IMR-90 (cell line): ENCODE measurements at regions not wholly inside any gene's neighbourhood (a gene's known extent, or its start where the extent isn't known, plus 50 kb on each side); places are given as distances from the start of the nearest gene placed in this dataset.

ENCODE experiments used
- ATAC-seq: fragments of 200-7000 bp; cut with Tn5 transposase; 2 replicates; pipeline ENCODE4 v1.9.1; 2020; ENCODE audit warnings: low read depth, mild to moderate bottlenecking, moderate library complexity
- BruUV-seq: library from RNA; stranded (reverse); fragments of 400-500 nt; replicated peaks from 2 replicates; lab custom pipeline; 2021; lab: Mats Ljungman, UMichigan
- CTCF ChIA-PET: fragments of 300-600 bp; formaldehyde crosslinking; extraction: SDS; loops from one replicate; lab custom pipeline; 2021; ENCODE audit warnings: antibody characterized with exemption; lab: Yijun Ruan, JAX
- POLR2A ChIA-PET: fragments of 300-600 bp; sonication (Branson Sonifier 250); formaldehyde crosslinking; loops from one replicate; lab custom pipeline; 2022; ENCODE audit warnings: antibody characterized with exemption; ENCODE audit not compliant: unreplicated experiment; lab: Charles Lee
- DNase-seq: peaks from one replicate; pipeline ENCODE4 v3.0.0; 2013
- H2AFZ ChIP-seq: replicated peaks from 2 replicates; pipeline ENCODE3; 2013; ENCODE audit warnings: low read length, mild to moderate bottlenecking; ENCODE audit not compliant: poor library complexity
- H2AK5ac ChIP-seq: 2 replicates; pipeline ENCODE4 v1.6.1; 2013; ENCODE audit warnings: low read depth, low read length, inconsistent platforms
- H2AK9ac ChIP-seq: replicated peaks from 2 replicates; pipeline ENCODE3; 2013; ENCODE audit warnings: mild to moderate bottlenecking, low read depth, low read length, moderate library complexity; ENCODE audit not compliant: poor library complexity
- H2BK120ac ChIP-seq: 2 replicates; pipeline ENCODE4 v1.6.1; 2013; ENCODE audit warnings: low read depth, low read length, inconsistent platforms
- H2BK15ac ChIP-seq: 3 replicates; pipeline ENCODE4 v1.6.1; 2013; ENCODE audit warnings: low read depth, low read length, inconsistent platforms
- H2BK20ac ChIP-seq: 2 replicates; pipeline ENCODE4 v1.6.1; 2013; ENCODE audit warnings: low read depth, mild to moderate bottlenecking, inconsistent platforms, low read length, moderate library complexity
- H2BK5ac ChIP-seq: 2 replicates; pipeline ENCODE4 v1.6.1; 2013; ENCODE audit warnings: mild to moderate bottlenecking, low read depth, low read length, inconsistent platforms; ENCODE audit not compliant: poor library complexity, severe bottlenecking
- H3K14ac ChIP-seq: replicated peaks from 2 replicates; pipeline ENCODE4 v1.6.1; 2013; ENCODE audit warnings: low read depth, low read length, inconsistent platforms
- H3K18ac ChIP-seq: 2 replicates; pipeline ENCODE4 v1.6.1; 2013; ENCODE audit warnings: low read depth, low read length, control low read depth
- H3K23ac ChIP-seq: 2 replicates; pipeline ENCODE4 v1.6.1; 2013; ENCODE audit warnings: low read depth, low read length, inconsistent platforms
- H3K27ac ChIP-seq: 2 replicates; pipeline ENCODE4 v1.5.1; 2013; ENCODE audit warnings: mild to moderate bottlenecking, control low read depth, low read length; ENCODE audit not compliant: insufficient read depth
- H3K27me3 ChIP-seq: 2 replicates; pipeline ENCODE4 v1.6.1; 2013; ENCODE audit warnings: low read length; ENCODE audit not compliant: control insufficient read depth, insufficient read depth
- H3K36me3 ChIP-seq: 2 replicates; pipeline ENCODE4 v1.6.1; 2013; ENCODE audit warnings: low read length, mixed read lengths; ENCODE audit not compliant: control insufficient read depth, insufficient read depth
- H3K4ac ChIP-seq: 2 replicates; pipeline ENCODE4 v1.6.1; 2013; ENCODE audit warnings: low read depth, low read length, inconsistent platforms
- H3K4me1 ChIP-seq: 2 replicates; pipeline ENCODE4 v1.6.1; 2013; ENCODE audit warnings: low read length, mixed read lengths; ENCODE audit not compliant: control insufficient read depth, insufficient read depth
- H3K4me2 ChIP-seq: 2 replicates; pipeline ENCODE4 v1.6.1; 2013; ENCODE audit warnings: low read depth, mild to moderate bottlenecking, control low read depth, low read length, moderate library complexity
- H3K4me3 ChIP-seq: 2 replicates; pipeline ENCODE4 v1.5.1; 2013; ENCODE audit warnings: low read depth, mild to moderate bottlenecking, control low read depth, low read length, moderate library complexity; ENCODE audit not compliant: insufficient read depth
- H3K56ac ChIP-seq: 2 replicates; pipeline ENCODE4 v1.6.1; 2013; ENCODE audit warnings: low read length, inconsistent platforms; ENCODE audit not compliant: insufficient read depth; ENCODE audit errors: extremely low read depth
- H3K79me1 ChIP-seq, 2 experiments: 2 replicates each; pipeline ENCODE4 v1.6.1; 2013; ENCODE audit warnings: low read length in 2 of 2, inconsistent platforms in 1 of 2, low read depth in 1 of 2
- H3K9ac ChIP-seq: 2 replicates; pipeline ENCODE4 v1.6.1; 2013; ENCODE audit warnings: low read depth, low read length, control low read depth
- H3K9me1 ChIP-seq: 2 replicates; pipeline ENCODE4 v1.6.1; 2013; ENCODE audit warnings: low read length, inconsistent platforms; ENCODE audit not compliant: insufficient read depth
- H3K9me3 ChIP-seq: 2 replicates; pipeline ENCODE4 v1.6.1; 2013; ENCODE audit warnings: low read length; ENCODE audit not compliant: control insufficient read depth, insufficient read depth
- H4K20me1 ChIP-seq: 2 replicates; pipeline ENCODE4 v1.6.1; 2013; ENCODE audit warnings: low read length, inconsistent platforms; ENCODE audit not compliant: insufficient read depth
- H4K5ac ChIP-seq: 2 replicates; pipeline ENCODE4 v1.6.1; 2013; ENCODE audit warnings: mild to moderate bottlenecking, low read depth, low read length, control low read depth
- H4K8ac ChIP-seq, 2 experiments: 2 replicates each; pipeline ENCODE4 v1.6.1; 2013; ENCODE audit warnings: low read depth in 2 of 2, low read length in 2 of 2, control low read depth in 1 of 2, inconsistent platforms in 1 of 2
- H4K91ac ChIP-seq: 2 replicates; pipeline ENCODE4 v1.6.1; 2013; ENCODE audit warnings: low read depth, low read length, inconsistent platforms; ENCODE audit not compliant: insufficient read depth
- BHLHE40 ChIP-seq: fragments of 150-350 bp; IDR thresholded peaks from 2 replicates; pipeline ENCODE4 v1.6.1; 2016; ENCODE audit warnings: mild to moderate bottlenecking, low read depth, low read length
- CTCF ChIP-seq: conservative IDR thresholded peaks from 2 replicates; pipeline ENCODE4 v1.5.1; 2012; ENCODE audit warnings: mild to moderate bottlenecking, low read depth, low read length, improper control_type of control experiment
- NFE2L2 ChIP-seq: fragments of 150-350 bp; IDR thresholded peaks from 2 replicates; pipeline ENCODE4 v1.6.1; 2016; ENCODE audit warnings: low read depth, mild to moderate bottlenecking, low read length
- WGBS, 2 experiments: methylation state at CpG; one replicate each; pipeline versions ENCODE4 v1.1.5 to v1.1.7; 2013; ENCODE audit warnings: missing lambda C conversion rate in 2 of 2; ENCODE audit not compliant: insufficient read length in 1 of 2; ENCODE audit errors: extremely low coverage in 2 of 2; 5-methylcytosine and 5-hydroxymethylcytosine counted together
- dilution Hi-C: fragments of 300-500 bp; cut with HindIII; formaldehyde crosslinking; loops from one replicate; pipeline ENCODE4 v1.14.3; 2018; ENCODE audit warnings: low sequenced_read_pairs; ENCODE audit not compliant: unreplicated experiment
- in situ Hi-C: fragments of 300-500 bp; cut with MboI; formaldehyde crosslinking; loops from 3 replicates; pipeline ENCODE4 v1.14.3; 2019; ENCODE audit warnings: low sequenced_read_pairs, inconsistent platforms, mixed read lengths
- intact Hi-C: fragments of 100-400 bp; cut with micrococcal nuclease; formaldehyde crosslinking; loops from 2 replicates; pipeline ENCODE4 v1.10.0; 2022

- Histone ChIP-seq H3K4me2 (no peak overlapping the region), H3K4me1 (no peaks in the 10 kb centered on the region), H2BK20ac (no peak overlapping the region), H3K9me3 (no peaks in the 10 kb centered on the region), H2BK15ac (no peak overlapping the region), H2AFZ (no peak overlapping the region), H2AK9ac (no peak overlapping the region), H3K56ac (no peak overlapping the region), H3K27me3 (no peaks in the 10 kb centered on the region), H4K5ac (no peak overlapping the region), H4K91ac (no peak overlapping the region), H3K27ac (no peak overlapping the region), H3K9me1 (no peaks in the 10 kb centered on the region), H2BK120ac (no peak overlapping the region), H3K4ac (no peak overlapping the region), H4K20me1 (no peaks in the 10 kb centered on the region), H2BK5ac (no peak overlapping the region), H3K23ac (no peak overlapping the region), H3K36me3 (no peaks in the 10 kb centered on the region), H3K4me3 (no peak overlapping the region), H3K18ac (no peak overlapping the region), H3K9ac (no peak overlapping the region), H2AK5ac (no peak overlapping the region), H4K8ac (no peak overlapping the region), H3K14ac (no peak overlapping the region), H3K79me1 (no peaks in the 10 kb centered on the region)
- no peak for ATAC-seq
- in situ Hi-C loops, result no loop called here
- POLR2A ChIA-PET, result no interaction called here
- WGBS, 2 experiments, result no CpG with 5 or more reads among the region's 1 CpG
- intact Hi-C loops, result no loop called here
- TF ChIP-seq BHLHE40 (no peak), NFE2L2 (no peak), CTCF (no peak)
- CTCF ChIA-PET, result no interaction called here
- no TSS peak for BruUV-seq
- dilution Hi-C loops, result no loop called here
- DNase-seq, result no peak
Observed at GRCh38 chr2:56500317-56500716, 316.5 kb downstream of the CCDC85A start.
